ENCODE measurements at regions not wholly inside any gene's neighbourhood (a gene's known extent, or its start where the extent isn't known, plus 50 kb on each side); places are given as distances from the start of the nearest gene placed in this dataset.

- TF ChIP-seq ZFHX2 (tag by site-specific recombination; conservative IDR thresholded peaks at IDR 0.05) (no peak), ZNF560 (tag by site-specific recombination; IDR thresholded peaks at IDR 0.05; ENCODE audit: borderline replicate concordance) (no peak), PBX3 (CRISPR knock-in tag; IDR thresholded peaks at IDR 0.05) (no peak)
Measured at GRCh38 chr18:28858248-28858647, 681.3 kb upstream of the CDH2 start (continued).

GRCh38 chr18:28855989-28856388, 679.1 kb upstream of the CDH2 start:
- POLR2A ChIA-PET = no interaction called here
- CTCF ChIA-PET = no interaction called here
- Histone ChIP-seq H3K9me3 (ENCODE audit: control insufficient read depth, insufficient read depth, low read depth, low read length) (no peaks in the 10 kb centered on the region), H3K4me1 (ENCODE audit: control insufficient read depth, insufficient read depth, low read length) (no peaks in the 10 kb centered on the region), H3K4me3 (ENCODE audit: low read depth, low read length) (no peak overlapping the region), H3K36me3 (ENCODE audit: control insufficient read depth in 2 of 2, insufficient read depth in 1 of 2, low read length in 2 of 2) (no peaks in the 10 kb centered on the region), H3K27ac (ENCODE audit: extremely low read depth, low read depth, low read length) (no peak overlapping the region)
- TF ChIP-seq ZFP41 (tag by site-specific recombination; IDR thresholded peaks at IDR 0.05; ENCODE audit: borderline replicate concordance) (no peak), ZNF148 (tag by site-specific recombination; IDR thresholded peaks at IDR 0.05; ENCODE audit: borderline replicate concordance) (no peak), ZNF48 (tag by site-specific recombination; IDR thresholded peaks at IDR 0.05) (no peak), ZNF274 (IDR thresholded peaks at IDR 0.05; ENCODE audit: low read length) (no peak), ZNF274 (tag by site-specific recombination; IDR thresholded peaks at IDR 0.05; ENCODE audit: borderline replicate concordance) (no peak), ZNF704 (tag by site-specific recombination; IDR thresholded peaks at IDR 0.05) (no peak), TSHZ1 (tag by site-specific recombination; IDR thresholded peaks at IDR 0.05; ENCODE audit: borderline replicate concordance) (no peak), ZNF677 (tag by site-specific recombination; IDR thresholded peaks at IDR 0.05) (no peak), ZNF473 (tag by site-specific recombination; IDR thresholded peaks at IDR 0.05) (no peak), ZBTB20 (tag by site-specific recombination; IDR thresholded peaks at IDR 0.05) (no peak), ZNF621 (tag by site-specific recombination; IDR thresholded peaks at IDR 0.05) (no peak), ZSCAN16 (tag by site-specific recombination; IDR thresholded peaks at IDR 0.05) (no peak), AEBP2 (tag by site-specific recombination; IDR thresholded peaks at IDR 0.05; ENCODE audit: borderline replicate concordance) (no peak), KLF16 (tag by site-specific recombination; IDR thresholded peaks at IDR 0.05) (no peak), ATF2 (tag by site-specific recombination; IDR thresholded peaks at IDR 0.05; ENCODE audit: low read depth) (no peak), HOXC10 (CRISPR knock-in tag; IDR thresholded peaks at IDR 0.05) (no peak), ZFHX2 (tag by site-specific recombination; conservative IDR thresholded peaks at IDR 0.05) (no peak), ZNF449 (tag by site-specific recombination; IDR thresholded peaks at IDR 0.05) (no peak), ZNF426 (tag by site-specific recombination; IDR thresholded peaks at IDR 0.05) (no peak)
